Neural progenitor cell (in vitro differentiated cells): ENCODE measurements at regions not wholly inside any gene's neighbourhood (a gene's known extent, or its start where the extent isn't known, plus 50 kb on each side); places are given as distances from the start of the nearest gene placed in this dataset.

ENCODE experiments used
- EZH2 ChIP-seq: fragments of 200-600 bp; sonication (generic); IDR thresholded peaks from 2 replicates; pipeline ENCODE4 v1.6.1; 2017; ENCODE audit warnings: antibody characterized with exemption, mild to moderate bottlenecking, moderate library complexity
- EZH2phosphoT487 ChIP-seq: fragments of 200-600 bp; sonication (generic); IDR thresholded peaks from 2 replicates; pipeline ENCODE4 v1.6.1; 2017; ENCODE audit warnings: antibody characterized with exemption
- TF ChIP-seq, protein P1 (sequence below): fragments of 200-600 bp; sonication (generic); IDR thresholded peaks from 2 replicates; pipeline ENCODE4 v1.5.1; 2017; ENCODE audit warnings: antibody characterized with exemption, mild to moderate bottlenecking

DNA sequence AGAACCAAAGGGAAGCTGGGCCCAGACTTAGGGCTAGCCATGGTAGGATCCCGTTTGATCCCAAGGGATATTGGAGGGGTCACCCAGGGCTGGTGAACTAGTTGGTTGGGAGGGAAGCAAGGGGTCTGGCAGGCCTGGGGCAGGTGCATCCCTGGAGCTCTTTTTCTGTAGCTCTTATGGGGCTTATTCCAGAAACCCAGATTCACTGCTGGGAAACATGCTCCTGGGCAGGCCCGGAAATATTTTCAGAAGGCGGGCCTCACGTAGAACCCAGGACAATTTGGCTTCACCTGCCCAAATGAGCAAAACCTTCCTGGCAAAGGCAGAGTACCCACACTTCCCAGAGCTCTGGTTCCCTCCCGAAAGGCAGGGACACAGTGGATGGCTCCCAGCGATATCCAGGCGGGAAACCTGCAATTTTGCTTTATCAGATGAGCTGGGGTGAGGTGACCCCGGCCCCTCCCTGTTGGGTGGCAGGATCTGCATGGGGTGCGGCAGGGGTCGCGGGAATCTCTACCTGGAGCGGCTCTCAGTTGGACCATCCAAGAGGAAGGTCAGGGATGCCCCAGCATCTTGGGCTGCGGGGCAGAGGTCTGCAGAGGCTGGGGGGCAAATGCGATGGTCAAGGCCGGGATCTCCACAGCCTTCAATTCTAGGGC is 533.9 kb downstream of the TCERG1L start:
- TF ChIP-seq, protein P1, sequence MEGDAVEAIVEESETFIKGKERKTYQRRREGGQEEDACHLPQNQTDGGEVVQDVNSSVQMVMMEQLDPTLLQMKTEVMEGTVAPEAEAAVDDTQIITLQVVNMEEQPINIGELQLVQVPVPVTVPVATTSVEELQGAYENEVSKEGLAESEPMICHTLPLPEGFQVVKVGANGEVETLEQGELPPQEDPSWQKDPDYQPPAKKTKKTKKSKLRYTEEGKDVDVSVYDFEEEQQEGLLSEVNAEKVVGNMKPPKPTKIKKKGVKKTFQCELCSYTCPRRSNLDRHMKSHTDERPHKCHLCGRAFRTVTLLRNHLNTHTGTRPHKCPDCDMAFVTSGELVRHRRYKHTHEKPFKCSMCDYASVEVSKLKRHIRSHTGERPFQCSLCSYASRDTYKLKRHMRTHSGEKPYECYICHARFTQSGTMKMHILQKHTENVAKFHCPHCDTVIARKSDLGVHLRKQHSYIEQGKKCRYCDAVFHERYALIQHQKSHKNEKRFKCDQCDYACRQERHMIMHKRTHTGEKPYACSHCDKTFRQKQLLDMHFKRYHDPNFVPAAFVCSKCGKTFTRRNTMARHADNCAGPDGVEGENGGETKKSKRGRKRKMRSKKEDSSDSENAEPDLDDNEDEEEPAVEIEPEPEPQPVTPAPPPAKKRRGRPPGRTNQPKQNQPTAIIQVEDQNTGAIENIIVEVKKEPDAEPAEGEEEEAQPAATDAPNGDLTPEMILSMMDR = no peak
- TF ChIP-seq EZH2phosphoT487 (no peak), EZH2 (no peak)
